ENCODE measurements at regions not wholly inside any gene's neighbourhood (a gene's known extent, or its start where the extent isn't known, plus 50 kb on each side); places are given as distances from the start of the nearest gene placed in this dataset.
"Not testable (repeated sequence)": the region's sequence is repeated elsewhere in the genome, so short reads cannot be mapped to it uniquely, and the experiment has no call there.

DNA sequence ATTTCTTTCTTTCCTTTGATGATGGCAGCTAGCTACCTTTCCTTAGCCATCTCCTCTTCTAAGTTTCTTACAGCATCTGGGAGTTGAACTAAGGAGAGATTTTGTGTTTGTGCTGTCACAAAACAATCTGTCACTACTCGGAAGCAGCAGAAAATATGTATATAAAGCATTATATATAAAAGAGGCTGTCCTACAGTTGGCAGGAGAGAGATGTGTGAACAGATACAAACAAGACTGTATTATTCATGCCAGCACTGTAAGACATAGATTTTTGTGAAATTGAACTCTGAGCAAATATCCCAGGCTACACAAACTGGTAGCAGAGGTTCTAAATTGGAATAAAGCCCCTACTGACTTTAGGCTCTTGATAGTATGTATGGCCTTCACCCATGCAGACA is 577.5 kb upstream of the NECTIN3 start:
- Histone ChIP-seq H3K4me3 (ENCODE audit: low read depth, low read length) (no peak overlapping the region), H3K9me3 (no peaks in the 10 kb centered on the region), H3K4me1 (no peaks in the 10 kb centered on the region), H3K27me3 (no peaks in the 10 kb centered on the region), H3K36me3 (no peaks in the 10 kb centered on the region)
- TF ChIP-seq, protein P1, sequence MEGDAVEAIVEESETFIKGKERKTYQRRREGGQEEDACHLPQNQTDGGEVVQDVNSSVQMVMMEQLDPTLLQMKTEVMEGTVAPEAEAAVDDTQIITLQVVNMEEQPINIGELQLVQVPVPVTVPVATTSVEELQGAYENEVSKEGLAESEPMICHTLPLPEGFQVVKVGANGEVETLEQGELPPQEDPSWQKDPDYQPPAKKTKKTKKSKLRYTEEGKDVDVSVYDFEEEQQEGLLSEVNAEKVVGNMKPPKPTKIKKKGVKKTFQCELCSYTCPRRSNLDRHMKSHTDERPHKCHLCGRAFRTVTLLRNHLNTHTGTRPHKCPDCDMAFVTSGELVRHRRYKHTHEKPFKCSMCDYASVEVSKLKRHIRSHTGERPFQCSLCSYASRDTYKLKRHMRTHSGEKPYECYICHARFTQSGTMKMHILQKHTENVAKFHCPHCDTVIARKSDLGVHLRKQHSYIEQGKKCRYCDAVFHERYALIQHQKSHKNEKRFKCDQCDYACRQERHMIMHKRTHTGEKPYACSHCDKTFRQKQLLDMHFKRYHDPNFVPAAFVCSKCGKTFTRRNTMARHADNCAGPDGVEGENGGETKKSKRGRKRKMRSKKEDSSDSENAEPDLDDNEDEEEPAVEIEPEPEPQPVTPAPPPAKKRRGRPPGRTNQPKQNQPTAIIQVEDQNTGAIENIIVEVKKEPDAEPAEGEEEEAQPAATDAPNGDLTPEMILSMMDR (IDR thresholded peaks at IDR 0.05; ENCODE audit: low read depth, low read length): no peak
- DNase-seq: no peak

DNA sequence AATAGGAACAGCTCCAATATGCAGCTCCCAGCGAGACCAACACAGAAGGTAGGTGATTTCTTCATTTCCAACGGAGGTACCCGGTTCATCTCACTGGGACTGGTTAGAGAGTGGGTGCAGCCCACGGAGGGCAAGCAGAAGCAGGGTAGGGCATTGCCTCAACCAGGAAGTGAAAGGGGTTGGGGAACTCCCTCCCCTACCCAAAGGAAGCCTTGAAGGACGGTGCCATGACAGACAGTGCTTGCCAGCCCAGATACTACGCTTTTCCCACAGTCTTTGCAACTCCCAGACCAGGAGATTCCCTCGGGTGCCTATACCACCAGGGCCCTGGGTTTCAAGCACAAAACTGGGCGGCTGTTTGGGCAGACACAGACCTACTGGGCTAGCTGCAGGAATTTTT is 576.9 kb upstream of the NECTIN3 start:
- H3K36me3 ChIP-seq: no peaks in the 10 kb centered on the region
- TF ChIP-seq, protein P1 (IDR thresholded peaks at IDR 0.05; ENCODE audit: low read depth, low read length): no peak
- H3K27me3 ChIP-seq: no peaks in the 10 kb centered on the region
- H3K4me1 ChIP-seq: no peaks in the 10 kb centered on the region
- no peak overlapping the region for H3K4me3 ChIP-seq (ENCODE audit: low read depth, low read length)
- DNase-seq: no peak
- no peaks in the 10 kb centered on the region for H3K9me3 ChIP-seq

DNA sequence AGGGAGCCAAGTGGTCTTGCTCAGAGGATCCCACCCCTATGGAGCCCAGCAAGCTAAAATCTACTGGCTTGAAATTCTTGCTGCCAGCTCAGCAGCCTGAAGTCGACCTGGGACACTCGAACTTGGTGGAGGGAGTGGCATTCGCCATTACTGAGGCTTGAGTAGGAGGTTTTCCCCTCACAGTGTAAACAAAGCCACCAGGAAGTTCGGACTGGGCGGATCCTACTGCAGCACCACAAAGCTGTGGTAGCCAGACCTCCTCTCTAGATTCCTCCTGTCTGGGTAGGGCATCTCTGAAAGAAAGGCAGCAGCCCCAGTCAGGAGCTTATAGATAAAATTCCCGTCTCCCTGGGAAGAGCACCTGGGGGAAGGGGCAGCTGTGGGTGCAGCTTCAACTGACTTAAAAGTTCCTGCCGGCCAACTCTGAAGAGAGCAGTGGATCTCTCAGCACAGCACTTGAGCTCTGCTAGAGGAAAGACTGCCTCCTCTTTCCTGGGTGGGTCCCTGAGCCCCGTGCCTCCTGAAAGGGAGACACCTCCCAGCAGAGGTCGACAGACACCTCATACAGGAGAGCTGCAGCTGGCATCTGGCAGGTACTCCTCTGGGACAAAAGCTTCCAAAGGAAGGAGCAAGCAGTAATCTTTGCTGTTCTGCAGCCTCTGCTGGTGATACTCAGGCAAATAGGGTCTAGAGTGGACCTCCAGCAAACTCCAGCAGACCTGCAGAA is 576.3 kb upstream of the NECTIN3 start:
- TF ChIP-seq, protein P1 (IDR thresholded peaks at IDR 0.05; ENCODE audit: low read depth, low read length): no peak
- Histone ChIP-seq H3K27me3 (no peaks in the 10 kb centered on the region), H3K4me3 (ENCODE audit: low read depth, low read length) (no peak overlapping the region), H3K9me3 (no peaks in the 10 kb centered on the region), H3K36me3 (no peaks in the 10 kb centered on the region), H3K4me1 (no peaks in the 10 kb centered on the region)
- no peak for DNase-seq

DNA sequence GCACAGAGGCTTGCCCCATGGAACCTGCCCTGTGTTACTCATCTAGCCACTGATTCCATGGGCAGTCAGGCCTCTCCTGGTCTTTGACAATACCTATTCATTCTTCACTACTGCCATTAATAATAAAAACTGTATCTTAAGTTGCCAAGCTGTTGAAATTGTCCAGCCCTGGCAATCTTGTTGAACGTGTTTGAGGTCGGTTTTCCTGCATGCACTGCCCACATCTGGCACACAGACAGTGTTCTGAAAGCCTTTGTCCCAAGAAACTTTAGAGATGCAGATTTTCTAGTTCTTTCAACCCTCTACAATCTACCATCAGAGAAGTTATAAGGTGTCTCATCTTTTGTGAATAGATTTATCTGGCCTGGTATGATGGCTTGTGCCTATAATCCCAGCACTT is 567.2 kb upstream of the NECTIN3 start:
- no peak overlapping the region for H3K4me3 ChIP-seq (ENCODE audit: low read depth, low read length)
- no peaks in the 10 kb centered on the region for H3K9me3 ChIP-seq
- no peaks in the 10 kb centered on the region for H3K36me3 ChIP-seq
- no peaks in the 10 kb centered on the region for H3K4me1 ChIP-seq
- no peak for DNase-seq
- TF ChIP-seq, protein P1 (IDR thresholded peaks at IDR 0.05; ENCODE audit: low read depth, low read length): no peak
- no peaks in the 10 kb centered on the region for H3K27me3 ChIP-seq

DNA sequence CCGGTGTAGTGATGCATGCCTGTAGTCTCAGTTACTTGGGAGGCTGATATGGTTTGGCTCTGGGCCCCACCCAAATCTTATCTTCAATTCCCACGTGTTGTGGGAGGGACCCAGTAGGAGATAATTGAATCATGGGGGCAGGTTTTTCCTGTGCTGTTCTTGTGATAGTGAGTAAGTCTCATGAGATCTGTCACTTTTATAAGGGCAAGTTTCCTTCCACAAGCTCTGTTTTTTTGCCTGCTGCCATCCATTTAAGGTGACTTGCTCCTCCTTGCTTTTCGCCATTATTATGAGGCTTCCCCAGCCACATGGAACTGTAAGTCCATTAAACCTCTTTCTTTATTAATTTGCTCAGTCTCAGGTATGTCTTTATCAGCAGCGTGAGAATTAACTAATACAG is 566.7 kb upstream of the NECTIN3 start:
- TF ChIP-seq, protein P1 (IDR thresholded peaks at IDR 0.05; ENCODE audit: low read depth, low read length): no peak
- DNase-seq: no peak
- H3K9me3 ChIP-seq: no peaks in the 10 kb centered on the region
- no peaks in the 10 kb centered on the region for H3K4me1 ChIP-seq
- H3K36me3 ChIP-seq: no peaks in the 10 kb centered on the region
- no peaks in the 10 kb centered on the region for H3K27me3 ChIP-seq
- no peak overlapping the region for H3K4me3 ChIP-seq (ENCODE audit: low read depth, low read length)

DNA sequence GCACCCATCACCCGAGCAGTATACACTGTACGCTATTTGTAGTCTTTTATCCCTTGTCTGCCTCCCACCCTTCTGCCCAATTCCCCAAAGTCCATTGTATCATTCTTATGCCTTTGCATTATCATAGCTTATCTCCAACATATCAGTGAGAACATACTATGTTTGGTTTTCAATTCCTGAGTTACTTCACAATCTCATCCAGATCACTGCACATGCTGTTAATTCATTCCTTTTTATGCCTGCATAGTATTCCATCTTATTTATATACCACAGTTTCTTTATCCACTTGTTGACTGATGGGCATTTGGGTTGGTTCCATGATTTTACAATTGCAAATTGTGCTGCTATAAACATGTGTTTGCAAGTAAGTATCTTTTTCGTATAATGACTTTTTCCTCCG is 564.7 kb upstream of the NECTIN3 start:
- no peaks in the 10 kb centered on the region for H3K4me1 ChIP-seq
- DNase-seq: no peak
- H3K27me3 ChIP-seq: no peaks in the 10 kb centered on the region
- no peaks in the 10 kb centered on the region for H3K36me3 ChIP-seq
- no peak overlapping the region for H3K4me3 ChIP-seq (ENCODE audit: low read depth, low read length)
- no peaks in the 10 kb centered on the region for H3K9me3 ChIP-seq
- TF ChIP-seq, protein P1 (IDR thresholded peaks at IDR 0.05; ENCODE audit: low read depth, low read length): no peak

DNA sequence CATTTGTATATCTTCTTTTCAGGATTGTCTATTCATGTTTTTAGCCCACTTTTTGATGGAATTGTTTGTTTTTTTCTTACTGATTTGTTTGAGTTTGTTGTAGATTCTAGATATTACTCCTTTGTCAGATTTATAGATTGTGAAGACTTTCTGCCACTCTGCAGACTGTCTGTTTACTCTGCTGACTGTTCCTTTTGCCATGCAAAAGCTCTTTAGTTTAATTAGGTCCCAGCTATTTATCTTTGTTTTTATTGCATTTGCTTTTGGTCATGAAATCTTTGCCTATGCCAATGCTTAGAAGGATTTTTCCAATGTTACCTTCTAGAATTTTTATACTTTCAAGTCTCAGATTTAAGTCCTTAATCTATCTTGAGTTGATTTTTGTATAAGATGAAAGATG is 564.0 kb upstream of the NECTIN3 start:
- not testable (repeated sequence) for H3K36me3 ChIP-seq; H3K27me3 ChIP-seq; H3K9me3 ChIP-seq; H3K4me3 ChIP-seq (ENCODE audit: low read depth, low read length); DNase-seq; H3K4me1 ChIP-seq

Data from BE2C (cell line).